HFF-Myc (cell line): ENCODE measurements at regions not wholly inside any gene's neighbourhood (a gene's known extent, or its start where the extent isn't known, plus 50 kb on each side); places are given as distances from the start of the nearest gene placed in this dataset.
"Not testable (repeated sequence)": the region's sequence is repeated elsewhere in the genome, so short reads cannot be mapped to it uniquely, and the experiment has no call there.

Experiments used
- DNase-seq: peaks from one replicate; pipeline ENCODE4 v3.0.0-alpha.2; 2011; ENCODE audit warnings: low read depth; ENCODE audit errors: extremely low read depth
- H3K4me3 ChIP-seq: replicated peaks from 2 replicates; pipeline ENCODE4 v1.5.1; 2011; ENCODE audit warnings: low read depth, mild to moderate bottlenecking, control low read depth, low read length
- TF ChIP-seq, protein P1 (sequence below): IDR thresholded peaks from 2 replicates; pipeline ENCODE4 v1.5.1; 2012; ENCODE audit warnings: mild to moderate bottlenecking, low read depth, low read length, control low read depth; ENCODE audit errors: missing control alignments

- TF ChIP-seq, protein P1, sequence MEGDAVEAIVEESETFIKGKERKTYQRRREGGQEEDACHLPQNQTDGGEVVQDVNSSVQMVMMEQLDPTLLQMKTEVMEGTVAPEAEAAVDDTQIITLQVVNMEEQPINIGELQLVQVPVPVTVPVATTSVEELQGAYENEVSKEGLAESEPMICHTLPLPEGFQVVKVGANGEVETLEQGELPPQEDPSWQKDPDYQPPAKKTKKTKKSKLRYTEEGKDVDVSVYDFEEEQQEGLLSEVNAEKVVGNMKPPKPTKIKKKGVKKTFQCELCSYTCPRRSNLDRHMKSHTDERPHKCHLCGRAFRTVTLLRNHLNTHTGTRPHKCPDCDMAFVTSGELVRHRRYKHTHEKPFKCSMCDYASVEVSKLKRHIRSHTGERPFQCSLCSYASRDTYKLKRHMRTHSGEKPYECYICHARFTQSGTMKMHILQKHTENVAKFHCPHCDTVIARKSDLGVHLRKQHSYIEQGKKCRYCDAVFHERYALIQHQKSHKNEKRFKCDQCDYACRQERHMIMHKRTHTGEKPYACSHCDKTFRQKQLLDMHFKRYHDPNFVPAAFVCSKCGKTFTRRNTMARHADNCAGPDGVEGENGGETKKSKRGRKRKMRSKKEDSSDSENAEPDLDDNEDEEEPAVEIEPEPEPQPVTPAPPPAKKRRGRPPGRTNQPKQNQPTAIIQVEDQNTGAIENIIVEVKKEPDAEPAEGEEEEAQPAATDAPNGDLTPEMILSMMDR: no peak
- no peak for DNase-seq
- no peak overlapping the region for H3K4me3 ChIP-seq
Observed at GRCh38 chr6:80517525-80517924, 411.1 kb downstream of the BCKDHB start.

GRCh38 chr6:80510521-80510920 is 404.1 kb downstream of the BCKDHB start:
- not testable (repeated sequence) for DNase-seq, H3K4me3 ChIP-seq

DNA sequence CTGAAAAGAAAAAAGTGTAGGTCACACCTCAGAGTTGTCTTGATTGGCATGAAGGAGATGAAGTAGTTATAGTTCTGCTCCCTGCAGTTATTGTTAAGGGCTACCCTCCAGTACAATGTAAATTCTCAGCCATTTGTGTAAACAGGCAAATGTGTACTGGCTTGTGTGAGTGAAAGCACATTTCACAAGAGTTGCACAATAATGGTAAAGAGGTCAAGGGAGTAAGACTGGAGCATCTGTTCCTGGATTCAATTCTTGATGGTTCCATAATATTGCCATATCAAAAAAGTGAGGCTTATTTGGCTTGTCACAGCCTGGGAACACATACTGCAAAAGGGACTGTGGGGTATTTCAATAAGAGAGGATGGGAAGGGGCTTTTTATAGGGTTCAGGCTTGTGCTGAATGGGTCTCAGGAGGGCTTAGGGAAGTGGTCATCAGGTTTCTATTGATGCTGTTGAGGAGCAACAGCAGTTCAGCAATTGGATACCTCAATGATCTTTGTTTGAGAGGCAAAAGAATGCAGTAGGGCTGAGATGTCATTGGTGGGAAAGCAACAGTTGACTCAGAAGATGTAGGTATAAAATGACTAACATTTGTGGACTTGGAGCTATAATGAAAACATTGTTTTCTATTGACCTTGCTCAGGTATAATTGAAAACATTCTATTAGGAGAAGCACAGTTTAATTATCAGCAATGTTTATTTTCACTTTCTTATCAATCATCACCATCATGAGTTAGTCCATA is 402.6 kb downstream of the BCKDHB start:
- TF ChIP-seq, protein P1: no peak
- H3K4me3 ChIP-seq: no peak overlapping the region
- DNase-seq: no peak

DNA sequence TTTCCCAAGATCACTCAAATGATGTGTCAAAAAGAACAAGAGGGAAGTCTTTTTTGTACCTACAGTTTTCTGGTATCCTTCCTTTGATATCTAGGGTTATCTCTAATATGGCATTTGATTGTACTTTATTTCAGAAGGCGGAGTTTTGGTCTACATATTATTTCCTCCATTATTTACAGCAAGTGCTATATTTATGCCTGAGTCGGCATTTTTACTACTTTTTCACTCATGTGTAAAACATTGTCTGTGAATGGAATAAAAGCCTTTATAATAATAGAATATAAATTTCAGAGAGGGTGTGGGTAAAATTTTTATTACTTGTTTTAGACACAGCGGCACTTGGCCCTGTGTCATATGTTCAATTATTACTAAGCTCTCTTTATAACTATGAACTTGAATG is 398.4 kb downstream of the BCKDHB start:
- H3K4me3 ChIP-seq: no peak overlapping the region
- DNase-seq: no peak
- TF ChIP-seq, protein P1: no peak

DNA sequence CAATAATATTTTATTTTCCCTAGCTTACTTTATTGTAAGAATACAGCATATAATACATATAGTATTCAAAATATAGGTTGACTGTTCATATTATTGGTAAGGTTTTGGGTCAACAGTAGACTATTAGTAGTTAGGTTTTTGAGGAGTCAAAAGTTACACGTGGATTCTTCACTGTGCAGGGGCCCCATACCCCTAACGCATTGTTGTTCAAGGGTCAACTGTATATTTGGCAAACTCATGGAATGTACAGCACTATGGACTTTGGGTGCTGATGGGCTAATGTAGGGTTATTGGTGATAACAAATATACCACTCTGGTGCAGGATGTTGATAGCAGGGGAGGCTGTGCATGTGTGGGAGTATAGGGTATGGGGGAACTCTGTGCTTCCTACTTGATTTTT is 397.2 kb downstream of the BCKDHB start:
- no peak overlapping the region for H3K4me3 ChIP-seq
- TF ChIP-seq, protein P1: no peak
- no peak for DNase-seq

DNA sequence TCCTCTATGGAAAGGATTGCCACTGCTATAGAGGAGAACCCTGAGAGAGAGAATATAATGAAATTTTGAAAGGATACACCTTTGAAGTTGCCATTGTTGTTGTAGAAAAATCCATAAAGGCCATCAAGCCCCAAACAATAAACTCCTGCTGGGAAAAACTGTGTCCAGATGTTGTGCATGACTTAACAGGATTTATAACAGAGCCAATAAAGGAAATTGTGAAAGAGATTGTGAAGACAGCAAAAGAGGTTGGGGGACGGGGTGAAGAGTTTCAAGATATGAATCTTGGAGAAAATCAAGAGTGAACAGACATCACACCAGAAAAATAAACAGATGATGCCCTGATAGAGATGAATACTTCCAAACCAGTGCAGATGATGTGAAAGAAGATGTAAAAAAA is 396.4 kb downstream of the BCKDHB start:
- H3K4me3 ChIP-seq: no peak overlapping the region
- TF ChIP-seq, protein P1: no peak
- DNase-seq: no peak

- DNase-seq: no peak
- no peak overlapping the region for H3K4me3 ChIP-seq
- TF ChIP-seq, protein P1: no peak
Observed at GRCh38 chr6:80501636-80502035, 395.2 kb downstream of the BCKDHB start.

DNA sequence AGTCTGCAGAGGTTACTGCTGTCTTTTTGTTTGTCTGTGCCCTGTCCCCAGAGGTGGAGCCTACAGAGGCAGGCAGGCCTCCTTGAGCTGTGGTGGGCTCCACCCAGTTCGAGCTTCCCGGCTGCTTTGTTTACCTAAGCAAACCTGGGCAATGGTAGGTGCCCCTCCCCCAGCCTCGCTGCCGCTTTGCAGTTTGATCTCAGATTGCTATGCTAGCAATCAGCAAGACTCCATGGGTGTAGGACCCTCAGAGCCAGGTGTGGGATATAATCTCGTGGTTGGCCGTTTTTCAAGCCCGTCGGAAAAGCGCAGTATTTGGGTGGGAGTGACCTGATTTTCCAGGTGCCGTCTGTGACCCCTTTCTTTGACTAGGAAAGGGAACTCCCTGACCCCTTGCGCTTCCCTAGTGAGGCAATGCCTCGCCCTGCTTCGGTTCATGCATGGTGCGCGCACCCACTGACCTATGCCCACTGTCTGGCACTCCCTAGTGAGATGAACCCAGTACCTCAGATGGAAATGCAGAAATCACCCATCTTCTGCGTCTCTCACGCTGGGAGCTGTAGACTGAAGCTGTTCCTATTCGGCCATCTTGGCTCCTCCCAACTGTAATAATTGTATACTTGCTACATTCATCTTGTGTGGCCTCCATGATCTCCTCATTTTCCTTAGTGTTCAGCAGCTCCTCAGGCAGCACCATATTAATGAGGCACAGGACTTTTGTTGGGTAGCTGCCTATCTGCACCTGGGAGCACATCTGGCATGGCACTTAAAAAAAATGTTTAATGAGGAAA is 391.4 kb downstream of the BCKDHB start:
- not testable (repeated sequence) for H3K4me3 ChIP-seq

More for the DNA sequence above, 391.4 kb downstream of the BCKDHB start:
- DNase-seq: not testable (repeated sequence)
